HepG2 (cell line): ENCODE measurements at regions not wholly inside any gene's neighbourhood (a gene's known extent, or its start where the extent isn't known, plus 50 kb on each side); places are given as distances from the start of the nearest gene placed in this dataset.

ENCODE experiments used
- ATAC-seq: fragments of 200-7000 bp; cut with Tn5 transposase; 3 replicates; pipeline ENCODE4 v1.9.1; 2020; ENCODE audit warnings: mild to moderate bottlenecking, moderate library complexity
- BruUV-seq: library from RNA; stranded (reverse); fragments of 400-500 nt; replicated peaks from 2 replicates; lab custom pipeline; 2021; lab: Mats Ljungman, UMichigan
- CTCF ChIA-PET: fragments of 300-600 bp; formaldehyde crosslinking; extraction: SDS; loops from one replicate; lab custom pipeline; 2021; ENCODE audit warnings: low total read pairs, inconsistent platforms, low intra/inter-chr PET ratio; lab: Yijun Ruan, JAX
- POLR2A ChIA-PET: fragments of 350-600 bp; sonication (Branson Sonifier 250); formaldehyde crosslinking; loops from one replicate; lab custom pipeline; 2020; ENCODE audit warnings: antibody characterized with exemption, inconsistent platforms; lab: Yijun Ruan, JAX
- DNase-seq: peaks from one replicate; pipeline ENCODE4 v3.0.0-alpha.2; 2015; ENCODE audit warnings: low spot score
- FAIRE-seq: peaks from 3 replicates; lab custom pipeline; 2011; peaks lifted over from hg19 to GRCh38; lab: Jason Lieb, UNC
- H2AFZ ChIP-seq: one replicate; pipeline ENCODE4 v1.6.1; 2011; ENCODE audit warnings: low read length, inconsistent platforms
- H3K27ac ChIP-seq: fragments of 300-600 bp; 3 replicates; pipeline ENCODE4 v1.8.0; 2011; ENCODE audit warnings: mixed run types, mild to moderate bottlenecking, mixed read lengths, low read length, inconsistent platforms; ENCODE audit not compliant: insufficient read depth; ENCODE audit errors: extremely low read length
- H3K27me3 ChIP-seq, 2 experiments: fragments of 200-600 bp in 1 of 2; 2 replicates in 1 of 2; 3 replicates in 1 of 2; pipeline versions ENCODE4 v1.6.0 to v1.8.0; 2011; ENCODE audit warnings: low read length in 2 of 2, mild to moderate bottlenecking in 2 of 2, moderate library complexity in 2 of 2, inconsistent platforms in 1 of 2; ENCODE audit not compliant: insufficient read depth in 2 of 2, control insufficient read depth in 1 of 2
- H3K36me3 ChIP-seq, 2 experiments: fragments of 200-600 bp in 1 of 2; replicated peaks in 1 of 2; 2 replicates in 1 of 2; 3 replicates in 1 of 2; pipeline versions ENCODE4 v1.5.1 to v1.8.0; 2011; ENCODE audit warnings: low read length in 2 of 2, inconsistent platforms in 1 of 2; ENCODE audit not compliant: insufficient read depth in 2 of 2, control insufficient read depth in 1 of 2
- H3K4me1 ChIP-seq: 2 replicates; pipeline ENCODE4 v1.5.1; 2012; ENCODE audit warnings: low read length, inconsistent platforms; ENCODE audit not compliant: insufficient read depth
- H3K4me2 ChIP-seq: 2 replicates; pipeline ENCODE4 v1.6.0; 2011; ENCODE audit warnings: low read depth, low read length, inconsistent platforms
- H3K4me3 ChIP-seq, 3 experiments: fragments of 200-600 bp in 1 of 3; sonication (generic), shearing (Covaris generic) in 1 of 3; replicated peaks in 1 of 3; 2 replicates each; pipeline ENCODE4 v1.5.1; 2011 to 2016; ENCODE audit warnings: low read length in 3 of 3, inconsistent platforms in 2 of 3, low read depth in 2 of 3, mild to moderate bottlenecking in 2 of 3, control low read depth in 1 of 3, mixed read lengths in 1 of 3; ENCODE audit not compliant: insufficient read depth in 1 of 3
- H3K79me2 ChIP-seq: one replicate; pipeline ENCODE4 v1.6.1; 2011; ENCODE audit warnings: low read length, inconsistent platforms; ENCODE audit not compliant: insufficient read depth
- H3K9ac ChIP-seq: 2 replicates; pipeline ENCODE4 v1.6.0; 2011; ENCODE audit warnings: mild to moderate bottlenecking, low read depth, low read length, inconsistent platforms; ENCODE audit not compliant: insufficient read depth
- H3K9me3 ChIP-seq: 2 replicates; pipeline ENCODE4 v1.5.1; 2012; ENCODE audit warnings: mild to moderate bottlenecking, low read length
- H4K20me1 ChIP-seq: 2 replicates; pipeline ENCODE4 v1.6.0; 2011; ENCODE audit warnings: inconsistent platforms, mild to moderate bottlenecking, low read length, moderate library complexity; ENCODE audit not compliant: insufficient read depth
- ADNP ChIP-seq: sonication (generic); formaldehyde crosslinking; IDR thresholded peaks from 2 replicates; pipeline ENCODE4 v1.4.0; 2020; ENCODE audit warnings: missing genetic modification reagents
- DZIP1 ChIP-seq: sonication (generic); formaldehyde crosslinking; IDR thresholded peaks from 2 replicates; pipeline ENCODE4 v1.5.0; 2020; ENCODE audit warnings: mild to moderate bottlenecking, missing genetic modification reagents
- ETS1 ChIP-seq: sonication (generic); formaldehyde crosslinking; IDR thresholded peaks from 2 replicates; pipeline ENCODE4 v1.4.0; 2020; ENCODE audit warnings: missing genetic modification reagents
- GATAD1 ChIP-seq: IDR thresholded peaks from 2 replicates; pipeline ENCODE4 v1.6.1; 2016; ENCODE audit warnings: missing genetic modification reagents, missing compliant biosample characterization
- MXD3 ChIP-seq: IDR thresholded peaks from 2 replicates; pipeline ENCODE4 v1.6.1; 2016; ENCODE audit warnings: mild to moderate bottlenecking, missing biosample characterization, missing genetic modification reagents
- PAX8 ChIP-seq: sonication (generic); formaldehyde crosslinking; IDR thresholded peaks from 2 replicates; pipeline ENCODE4 v1.8.0; 2022; ENCODE audit warnings: mild to moderate bottlenecking, missing genetic modification reagents, borderline replicate concordance
- SP140L ChIP-seq: sonication (generic); formaldehyde crosslinking; IDR thresholded peaks from 2 replicates; pipeline ENCODE4 v1.4.0; 2020; ENCODE audit warnings: missing genetic modification reagents, borderline replicate concordance
- SUZ12 ChIP-seq: fragments of 150-350 bp; IDR thresholded peaks from 2 replicates; pipeline ENCODE4 v1.6.1; 2014; ENCODE audit warnings: low read depth, low read length
- ZBTB34 ChIP-seq: sonication (generic); formaldehyde crosslinking; IDR thresholded peaks from 2 replicates; pipeline ENCODE4 v1.8.0; 2022; ENCODE audit warnings: mild to moderate bottlenecking, missing genetic modification reagents
- ZBTB44 ChIP-seq: sonication (generic); formaldehyde crosslinking; IDR thresholded peaks from 2 replicates; pipeline ENCODE4 v1.4.0; 2020; ENCODE audit warnings: missing genetic modification reagents
- ZNF276 ChIP-seq: sonication (generic); formaldehyde crosslinking; IDR thresholded peaks from 2 replicates; pipeline ENCODE4 v1.4.0; 2020; ENCODE audit warnings: mild to moderate bottlenecking, low read depth, missing genetic modification reagents
- ZNF678 ChIP-seq: sonication (generic); formaldehyde crosslinking; IDR thresholded peaks from 2 replicates; pipeline ENCODE4 v1.4.0; 2020; ENCODE audit warnings: mild to moderate bottlenecking, missing genetic modification reagents
- ZNF800 ChIP-seq: sonication (generic); formaldehyde crosslinking; IDR thresholded peaks from 2 replicates; pipeline ENCODE4 v1.4.0; 2020; ENCODE audit warnings: missing genetic modification reagents
- WGBS: methylation state at CpG from one replicate; pipeline ENCODE4 v1.1.6; 2017; ENCODE audit warnings: low lambda C conversion rate; 5-methylcytosine and 5-hydroxymethylcytosine counted together
- in situ Hi-C: cut with HindIII; loops from 2 replicates; pipeline ENCODE4 v1.10.0; 2017; ENCODE audit warnings: low pct_unique_long_range_greater_than_20kb; ENCODE audit not compliant: extremely low pct_ligation_motif_present
- intact Hi-C: fragments of 100-400 bp; cut with micrococcal nuclease; formaldehyde crosslinking; loops from one replicate; pipeline ENCODE4 v1.10.0; 2022; ENCODE audit not compliant: unreplicated experiment

- no peaks in the 10 kb centered on the region for H3K4me1 ChIP-seq
- no TSS peak for BruUV-seq
- intact Hi-C loops (no loop called here), in situ Hi-C loops (no loop called here)
- no peak overlapping the region for H3K4me3 ChIP-seq
- H3K9ac ChIP-seq: no peak overlapping the region
- H3K27me3 ChIP-seq: 0 out of 5 replicates have a peak, but pooled peaks cover 0 to 3% of the 10 kb centered on the region in 2 experiments
- DNase-seq (no peak), ATAC-seq (no peak), FAIRE-seq (no peak)
- no peaks in the 10 kb centered on the region for H3K36me3 ChIP-seq
- H2AFZ ChIP-seq: no peak overlapping the region
- no peak overlapping the region for H3K4me2 ChIP-seq
- WGBS: 27% methylated on average over 3 of the region's 3 CpGs
- H4K20me1 ChIP-seq: no peaks in the 10 kb centered on the region
- CTCF ChIA-PET: no interaction called here
- no peaks in the 10 kb centered on the region for H3K79me2 ChIP-seq
- H3K9me3 ChIP-seq: no peaks in the 10 kb centered on the region
- H3K27ac ChIP-seq: no peak overlapping the region
- POLR2A ChIA-PET: no interaction called here
- TF ChIP-seq ZBTB34 (CRISPR knock-in tag): no peak
- TF ChIP-seq SUZ12: no peak
- TF ChIP-seq ZNF800 (CRISPR knock-in tag): no peak
- TF ChIP-seq DZIP1 (CRISPR knock-in tag): no peak
- no peak for TF ChIP-seq ZBTB44 (CRISPR knock-in tag)
- no peak for TF ChIP-seq ADNP (CRISPR knock-in tag)
- no peak for TF ChIP-seq MXD3
- TF ChIP-seq ETS1 (CRISPR knock-in tag): no peak
- no peak for TF ChIP-seq ZNF678 (CRISPR knock-in tag)
- no peak for TF ChIP-seq ZNF276
- TF ChIP-seq SP140L (CRISPR knock-in tag): no peak
- no peak for TF ChIP-seq PAX8 (CRISPR knock-in tag)
- no peak for TF ChIP-seq GATAD1
These were observed 134.2 kb downstream of the GDAP2 start for GRCh38 chr1:117795190-117795589.
